ENCODE measurements at regions not wholly inside any gene's neighbourhood (a gene's known extent, or its start where the extent isn't known, plus 50 kb on each side); places are given as distances from the start of the nearest gene placed in this dataset.

DNA sequence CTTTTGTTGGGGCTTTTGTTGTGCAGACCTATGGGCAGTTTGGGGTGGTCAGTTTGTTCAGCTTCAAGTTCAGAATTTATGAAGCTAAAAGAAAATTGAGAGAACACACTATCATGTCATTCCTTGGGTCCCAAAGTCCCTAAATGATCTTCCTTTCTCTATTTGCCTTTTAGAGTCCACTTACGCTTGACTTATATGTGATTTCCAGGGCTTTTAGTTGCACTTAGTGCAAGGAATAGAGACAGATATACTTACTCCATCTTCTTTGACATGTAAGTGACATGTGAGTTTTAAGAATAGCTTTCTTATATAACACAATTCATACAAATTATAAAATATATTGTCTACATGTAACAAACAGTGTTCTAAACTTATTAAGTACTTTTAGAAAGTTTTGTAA lies 660.1 kb upstream of the SLITRK1 start:
- H3K27me3 ChIP-seq (ENCODE audit: insufficient read depth, low read length), result no peaks in the 10 kb centered on the region
- H3K4me3 ChIP-seq (ENCODE audit: insufficient read depth, low read depth, low read length), result no peak overlapping the region
- no peaks in the 10 kb centered on the region for H3K79me2 ChIP-seq (ENCODE audit: insufficient read depth, low read length)
- no peaks in the 10 kb centered on the region for H3K9me3 ChIP-seq (ENCODE audit: insufficient read depth, low read depth, low read length)
- Mint-ChIP-seq H3K27me3 (ENCODE audit: low read depth, unreplicated experiment) (no peaks in the 10 kb centered on the region), H3K36me3 (ENCODE audit: low read depth, unreplicated experiment) (no peaks in the 10 kb centered on the region), H3K27ac (ENCODE audit: unreplicated experiment) (no peak overlapping the region), H3K4me3 (ENCODE audit: unreplicated experiment) (no peak overlapping the region), H3K9me3 (ENCODE audit: unreplicated experiment) (no peaks in the 10 kb centered on the region), H3K4me1 (ENCODE audit: low read depth, unreplicated experiment) (no peaks in the 10 kb centered on the region)
- no peak for DNase-seq (ENCODE audit: low read depth)
- H4K20me1 ChIP-seq (ENCODE audit: insufficient read depth, low read length), result no peaks in the 10 kb centered on the region
- H3K27ac ChIP-seq (ENCODE audit: low read depth, low read length), result no peak overlapping the region
- no peak overlapping the region for H3K4me2 ChIP-seq (ENCODE audit: low read length)
- no peak for FAIRE-seq
- no peaks in the 10 kb centered on the region for H3K4me1 ChIP-seq (ENCODE audit: insufficient read depth, low read length)
- no peak for TF ChIP-seq EZH2 (IDR thresholded peaks at IDR 0.05; ENCODE audit: insufficient read depth, low read length)
- TF ChIP-seq, protein P1, sequence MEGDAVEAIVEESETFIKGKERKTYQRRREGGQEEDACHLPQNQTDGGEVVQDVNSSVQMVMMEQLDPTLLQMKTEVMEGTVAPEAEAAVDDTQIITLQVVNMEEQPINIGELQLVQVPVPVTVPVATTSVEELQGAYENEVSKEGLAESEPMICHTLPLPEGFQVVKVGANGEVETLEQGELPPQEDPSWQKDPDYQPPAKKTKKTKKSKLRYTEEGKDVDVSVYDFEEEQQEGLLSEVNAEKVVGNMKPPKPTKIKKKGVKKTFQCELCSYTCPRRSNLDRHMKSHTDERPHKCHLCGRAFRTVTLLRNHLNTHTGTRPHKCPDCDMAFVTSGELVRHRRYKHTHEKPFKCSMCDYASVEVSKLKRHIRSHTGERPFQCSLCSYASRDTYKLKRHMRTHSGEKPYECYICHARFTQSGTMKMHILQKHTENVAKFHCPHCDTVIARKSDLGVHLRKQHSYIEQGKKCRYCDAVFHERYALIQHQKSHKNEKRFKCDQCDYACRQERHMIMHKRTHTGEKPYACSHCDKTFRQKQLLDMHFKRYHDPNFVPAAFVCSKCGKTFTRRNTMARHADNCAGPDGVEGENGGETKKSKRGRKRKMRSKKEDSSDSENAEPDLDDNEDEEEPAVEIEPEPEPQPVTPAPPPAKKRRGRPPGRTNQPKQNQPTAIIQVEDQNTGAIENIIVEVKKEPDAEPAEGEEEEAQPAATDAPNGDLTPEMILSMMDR (IDR thresholded peaks at IDR 0.05; ENCODE audit: insufficient read depth, low read depth, low read length), result no peak
- H3K36me3 ChIP-seq (ENCODE audit: insufficient read depth, low read length), result no peaks in the 10 kb centered on the region
- no peak overlapping the region for H2AFZ ChIP-seq (ENCODE audit: low read depth, low read length)
- no peak overlapping the region for H3K9ac ChIP-seq (ENCODE audit: low read length)

DNA sequence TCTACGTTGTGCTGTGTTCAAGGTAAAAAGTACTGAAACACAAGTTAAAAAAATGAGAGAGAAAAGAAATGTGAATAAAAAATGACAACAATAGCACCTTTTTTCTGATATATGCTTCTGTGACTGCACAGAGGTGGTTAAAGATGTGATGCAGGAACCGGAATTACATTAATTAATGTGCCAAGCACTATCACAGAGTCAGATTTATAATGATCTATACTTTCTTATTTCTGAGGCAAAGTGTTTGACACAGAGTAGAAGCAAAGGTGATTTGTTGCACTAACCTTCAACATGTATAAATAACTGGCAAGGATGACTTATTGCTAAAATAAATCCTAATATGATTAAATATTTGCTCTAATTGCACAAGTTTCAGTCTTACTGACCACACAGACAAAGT lies 654.6 kb upstream of the SLITRK1 start:
- Mint-ChIP-seq H3K9me3 (ENCODE audit: unreplicated experiment) (no peaks in the 10 kb centered on the region), H3K36me3 (ENCODE audit: low read depth, unreplicated experiment) (no peaks in the 10 kb centered on the region), H3K27me3 (ENCODE audit: low read depth, unreplicated experiment) (no peaks in the 10 kb centered on the region), H3K4me1 (ENCODE audit: low read depth, unreplicated experiment) (no peaks in the 10 kb centered on the region), H3K27ac (ENCODE audit: unreplicated experiment) (no peak overlapping the region), H3K4me3 (ENCODE audit: unreplicated experiment) (no peak overlapping the region)
- Histone ChIP-seq H3K27ac (ENCODE audit: low read depth, low read length) (no peak overlapping the region), H3K4me1 (ENCODE audit: insufficient read depth, low read length) (no peaks in the 10 kb centered on the region), H3K27me3 (ENCODE audit: insufficient read depth, low read length) (no peaks in the 10 kb centered on the region), H4K20me1 (ENCODE audit: insufficient read depth, low read length) (no peaks in the 10 kb centered on the region), H3K36me3 (ENCODE audit: insufficient read depth, low read length) (no peaks in the 10 kb centered on the region), H3K9me3 (ENCODE audit: insufficient read depth, low read depth, low read length) (no peaks in the 10 kb centered on the region), H3K79me2 (ENCODE audit: insufficient read depth, low read length) (no peaks in the 10 kb centered on the region), H3K4me2 (ENCODE audit: low read length) (no peak overlapping the region), H3K4me3 (ENCODE audit: insufficient read depth, low read depth, low read length) (no peak overlapping the region), H2AFZ (ENCODE audit: low read depth, low read length) (no peak overlapping the region), H3K9ac (ENCODE audit: low read length) (no peak overlapping the region)
- no peak for FAIRE-seq
- no peak for DNase-seq (ENCODE audit: low read depth)
- TF ChIP-seq, protein P1 (IDR thresholded peaks at IDR 0.05; ENCODE audit: insufficient read depth, low read depth, low read length), result no peak
- TF ChIP-seq EZH2 (IDR thresholded peaks at IDR 0.05; ENCODE audit: insufficient read depth, low read length), result no peak

DNA sequence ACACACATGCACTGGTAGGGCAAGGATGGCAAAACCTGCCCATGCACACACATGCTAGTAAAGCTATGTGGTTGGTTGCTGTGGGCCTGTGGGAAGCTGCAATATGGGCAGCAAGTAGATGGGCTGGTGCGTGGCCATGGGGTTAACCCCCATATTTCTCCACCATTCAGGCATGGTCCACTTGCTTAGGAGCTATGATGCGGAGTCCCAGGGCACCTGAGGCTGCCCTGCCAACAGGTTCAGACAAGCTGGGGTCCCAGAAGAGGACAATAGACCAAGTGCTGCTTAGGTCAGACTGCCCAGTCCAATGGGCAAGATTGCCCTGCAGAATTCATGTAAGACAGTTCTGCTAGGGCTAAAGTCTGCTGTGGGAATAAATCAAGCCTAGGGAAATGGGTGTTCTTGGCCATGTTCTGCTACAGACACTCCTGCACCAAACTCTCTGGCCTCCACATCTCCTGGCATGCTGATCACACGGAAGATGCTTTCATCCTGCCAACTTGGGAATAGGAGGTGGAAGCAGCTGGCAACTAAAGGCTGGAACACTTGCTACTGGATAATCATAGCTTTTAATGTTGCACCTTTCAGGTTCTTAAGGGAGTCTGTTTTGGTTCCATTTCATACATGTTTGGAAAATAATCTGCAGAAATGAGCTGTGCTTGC lies 646.3 kb upstream of the SLITRK1 start:
- no peak overlapping the region for H3K27ac Mint-ChIP-seq (ENCODE audit: unreplicated experiment)
- no peaks in the 10 kb centered on the region for H3K27me3 Mint-ChIP-seq (ENCODE audit: low read depth, unreplicated experiment)
- DNase-seq (ENCODE audit: low read depth) (no peak), FAIRE-seq (no peak)
- no peak overlapping the region for H3K4me3 Mint-ChIP-seq (ENCODE audit: unreplicated experiment)
- no peaks in the 10 kb centered on the region for H3K36me3 ChIP-seq (ENCODE audit: insufficient read depth, low read length)
- H3K4me1 ChIP-seq (ENCODE audit: insufficient read depth, low read length), result no peaks in the 10 kb centered on the region
- no peaks in the 10 kb centered on the region for H3K79me2 ChIP-seq (ENCODE audit: insufficient read depth, low read length)
- TF ChIP-seq, protein P1 (IDR thresholded peaks at IDR 0.05; ENCODE audit: insufficient read depth, low read depth, low read length), result no peak
- no peak for TF ChIP-seq EZH2 (IDR thresholded peaks at IDR 0.05; ENCODE audit: insufficient read depth, low read length)
- no peaks in the 10 kb centered on the region for H3K9me3 ChIP-seq (ENCODE audit: insufficient read depth, low read depth, low read length)
- H3K27me3 ChIP-seq (ENCODE audit: insufficient read depth, low read length), result no peaks in the 10 kb centered on the region
- H3K4me3 ChIP-seq (ENCODE audit: insufficient read depth, low read depth, low read length), result no peak overlapping the region
- H4K20me1 ChIP-seq (ENCODE audit: insufficient read depth, low read length), result no peaks in the 10 kb centered on the region
- H3K4me2 ChIP-seq (ENCODE audit: low read length), result no peak overlapping the region
- no peaks in the 10 kb centered on the region for H3K4me1 Mint-ChIP-seq (ENCODE audit: low read depth, unreplicated experiment)
- H3K27ac ChIP-seq (ENCODE audit: low read depth, low read length), result no peak overlapping the region
- no peaks in the 10 kb centered on the region for H3K9me3 Mint-ChIP-seq (ENCODE audit: unreplicated experiment)
- no peak overlapping the region for H2AFZ ChIP-seq (ENCODE audit: low read depth, low read length)
- H3K36me3 Mint-ChIP-seq (ENCODE audit: low read depth, unreplicated experiment), result no peaks in the 10 kb centered on the region
- no peak overlapping the region for H3K9ac ChIP-seq (ENCODE audit: low read length)

All from astrocyte (in vitro differentiated cells and primary cell).